Colonic mucosa (tissue), 4 donors: ENCODE measurements at regions not wholly inside any gene's neighbourhood (a gene's known extent, or its start where the extent isn't known, plus 50 kb on each side); places are given as distances from the start of the nearest gene placed in this dataset.

Experiments
- DNase-seq: peaks from one replicate; pipeline ENCODE4 v3.0.0-alpha.2; 2020
- H3K27ac ChIP-seq: fragments of 200-600 bp; one replicate; pipeline ENCODE4 v1.8.0; 2021
- H3K27me3 ChIP-seq: fragments of 200-600 bp; one replicate; pipeline ENCODE4 v1.8.0; 2021
- H3K36me3 ChIP-seq: fragments of 200-600 bp; one replicate; pipeline ENCODE4 v1.8.0; 2021
- H3K4me1 ChIP-seq: fragments of 200-600 bp; one replicate; pipeline ENCODE4 v1.8.0; 2021; ENCODE audit warnings: mild to moderate bottlenecking
- H3K4me3 ChIP-seq: fragments of 200-600 bp; one replicate; pipeline ENCODE4 v1.8.0; 2021
- H3K9ac ChIP-seq, 2 donors: one replicate each; pipeline ENCODE4 v1.7.0; 2013; ENCODE audit warnings: control low read depth in 2 of 2, low read depth in 2 of 2, low read length in 2 of 2
- H3K9me3 ChIP-seq: fragments of 200-600 bp; one replicate; pipeline ENCODE4 v1.8.0; 2021
- intact Hi-C: fragments of 100-400 bp; cut with DNase I; formaldehyde crosslinking; loops from one replicate; pipeline ENCODE4 v1.14.1; 2022
- TF ChIP-seq, protein P1 (sequence below): fragments of 200-600 bp; IDR thresholded peaks from one replicate; pipeline ENCODE4 v1.8.0; 2022; ENCODE audit warnings: antibody characterized with exemption, mild to moderate bottlenecking
- donor health status: healthy.
- donor health status: DM: no; HTN: no; CAD: no.
- donor health status: DM: no; HTN: no; CAD: no.

DNA sequence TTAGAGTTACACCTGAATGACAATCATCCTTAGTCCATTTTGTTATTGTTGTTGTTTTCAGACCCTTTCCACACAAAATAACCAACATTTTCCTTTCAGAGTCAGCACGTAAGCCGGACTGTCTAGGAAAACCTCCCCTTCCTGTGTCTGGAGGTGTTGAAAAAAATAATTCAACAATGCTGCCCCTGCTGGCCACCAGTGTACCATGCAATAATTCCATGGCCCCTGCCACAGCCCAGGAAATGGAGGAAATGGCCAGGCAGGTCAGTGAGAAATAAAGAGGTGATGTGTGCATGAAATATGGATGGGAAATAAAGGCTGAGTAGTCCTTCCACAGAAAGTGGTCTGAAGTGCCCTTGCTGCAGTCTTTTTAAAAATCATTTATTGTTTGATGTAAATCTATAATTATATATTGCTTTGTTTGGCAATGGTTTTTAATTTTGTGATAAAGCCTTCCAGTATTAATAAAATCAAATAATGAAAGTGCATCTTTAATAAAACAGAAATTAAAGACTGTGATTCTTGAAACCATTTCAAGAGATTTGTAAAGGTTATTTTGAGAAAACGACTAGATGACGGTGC, 152.8 kb upstream of the PAPPA start:
- H3K9me3 ChIP-seq: no peaks in the 10 kb centered on the region

DNA sequence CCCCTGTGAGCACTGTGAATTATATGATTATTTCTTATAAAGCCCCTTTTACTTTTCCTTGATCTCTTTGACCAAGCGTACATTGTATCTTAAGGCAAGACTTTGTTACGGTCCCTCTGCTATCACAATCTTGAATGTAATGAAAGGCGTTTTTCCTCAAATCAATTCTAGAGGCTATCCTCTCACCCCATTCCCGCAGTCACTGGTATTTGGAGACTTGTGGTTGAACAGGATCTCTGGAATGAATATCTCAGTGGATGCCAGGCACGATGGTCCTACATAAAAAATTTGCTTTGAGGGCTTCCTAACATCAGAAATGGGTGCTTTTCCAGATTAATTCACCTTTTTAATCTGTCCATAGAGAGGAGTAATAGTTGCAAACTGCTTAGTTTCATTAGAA, 151.4 kb upstream of the PAPPA start:
- no peaks in the 10 kb centered on the region for H3K36me3 ChIP-seq
- H3K4me3 ChIP-seq: no peak overlapping the region
- no peaks in the 10 kb centered on the region for H3K9me3 ChIP-seq
- no peak for DNase-seq
- TF ChIP-seq, protein P1, sequence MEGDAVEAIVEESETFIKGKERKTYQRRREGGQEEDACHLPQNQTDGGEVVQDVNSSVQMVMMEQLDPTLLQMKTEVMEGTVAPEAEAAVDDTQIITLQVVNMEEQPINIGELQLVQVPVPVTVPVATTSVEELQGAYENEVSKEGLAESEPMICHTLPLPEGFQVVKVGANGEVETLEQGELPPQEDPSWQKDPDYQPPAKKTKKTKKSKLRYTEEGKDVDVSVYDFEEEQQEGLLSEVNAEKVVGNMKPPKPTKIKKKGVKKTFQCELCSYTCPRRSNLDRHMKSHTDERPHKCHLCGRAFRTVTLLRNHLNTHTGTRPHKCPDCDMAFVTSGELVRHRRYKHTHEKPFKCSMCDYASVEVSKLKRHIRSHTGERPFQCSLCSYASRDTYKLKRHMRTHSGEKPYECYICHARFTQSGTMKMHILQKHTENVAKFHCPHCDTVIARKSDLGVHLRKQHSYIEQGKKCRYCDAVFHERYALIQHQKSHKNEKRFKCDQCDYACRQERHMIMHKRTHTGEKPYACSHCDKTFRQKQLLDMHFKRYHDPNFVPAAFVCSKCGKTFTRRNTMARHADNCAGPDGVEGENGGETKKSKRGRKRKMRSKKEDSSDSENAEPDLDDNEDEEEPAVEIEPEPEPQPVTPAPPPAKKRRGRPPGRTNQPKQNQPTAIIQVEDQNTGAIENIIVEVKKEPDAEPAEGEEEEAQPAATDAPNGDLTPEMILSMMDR: no peak
- H3K4me1 ChIP-seq: no peaks in the 10 kb centered on the region
- no peak overlapping the region for H3K9ac ChIP-seq
- H3K27me3 ChIP-seq: no peaks in the 10 kb centered on the region
- no peak overlapping the region for H3K27ac ChIP-seq
- intact Hi-C loops: no loop called here

More for the DNA sequence above, 152.8 kb upstream of the PAPPA start:
- Histone ChIP-seq H3K4me3 (no peak overlapping the region), H3K27ac (no peak overlapping the region), H3K27me3 (no peaks in the 10 kb centered on the region), H3K36me3 (no peaks in the 10 kb centered on the region), H3K9ac (no peak overlapping the region), H3K4me1 (no peaks in the 10 kb centered on the region)
- DNase-seq: peak; percentile 17
- intact Hi-C loops: no loop called here
- TF ChIP-seq, protein P1: peak; percentile 33

DNA sequence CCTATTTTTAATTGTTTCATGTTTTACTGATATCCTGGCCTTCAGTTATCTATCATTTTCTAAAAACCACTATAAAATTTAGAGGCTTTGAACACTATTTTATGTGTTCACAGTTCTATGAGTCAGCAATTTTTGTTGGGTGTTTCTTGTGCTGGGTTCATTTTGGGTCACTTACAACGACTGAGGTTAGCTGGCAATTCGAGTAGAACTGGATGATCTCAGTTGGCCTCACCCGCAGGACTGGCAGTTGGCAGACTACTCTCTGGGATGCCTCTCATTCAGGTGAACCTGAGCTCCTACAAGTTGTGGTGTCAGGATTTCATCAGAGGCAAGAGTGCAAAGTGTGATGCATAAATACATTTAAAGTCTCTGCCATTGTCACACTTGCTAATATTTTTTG, 151.0 kb upstream of the PAPPA start:
- H3K27me3 ChIP-seq: no peaks in the 10 kb centered on the region
- H3K27ac ChIP-seq: no peak overlapping the region
- no peak for DNase-seq
- H3K4me3 ChIP-seq: no peak overlapping the region
- no peaks in the 10 kb centered on the region for H3K9me3 ChIP-seq
- no peak overlapping the region for H3K9ac ChIP-seq
- H3K4me1 ChIP-seq: no peaks in the 10 kb centered on the region
- intact Hi-C loops: no loop called here
- TF ChIP-seq, protein P1: no peak
- no peaks in the 10 kb centered on the region for H3K36me3 ChIP-seq

DNA sequence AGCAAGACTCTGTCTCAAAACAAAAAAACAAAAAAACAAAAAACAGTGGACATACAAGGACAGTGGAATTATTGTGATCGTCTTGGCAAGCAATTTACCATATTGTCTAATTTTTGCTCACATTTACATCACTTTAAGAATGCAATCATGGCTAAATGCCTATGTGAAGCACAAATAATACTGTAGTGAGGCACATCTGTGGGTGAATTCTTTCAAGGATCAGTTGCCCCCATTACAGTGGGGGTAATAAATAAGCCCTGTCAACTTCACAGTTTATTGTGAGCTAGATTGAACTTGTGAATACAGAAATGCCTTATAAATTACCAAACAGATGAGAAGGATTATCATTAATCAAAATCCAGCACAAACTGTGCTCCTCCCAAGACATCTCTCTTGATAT, 150.2 kb upstream of the PAPPA start:
- no peaks in the 10 kb centered on the region for H3K27me3 ChIP-seq
- intact Hi-C loops: no loop called here
- no peaks in the 10 kb centered on the region for H3K9me3 ChIP-seq
- H3K9ac ChIP-seq: no peak overlapping the region
- no peak for DNase-seq
- no peak overlapping the region for H3K27ac ChIP-seq
- no peaks in the 10 kb centered on the region for H3K36me3 ChIP-seq
- TF ChIP-seq, protein P1: no peak
- no peaks in the 10 kb centered on the region for H3K4me1 ChIP-seq
- no peak overlapping the region for H3K4me3 ChIP-seq

DNA sequence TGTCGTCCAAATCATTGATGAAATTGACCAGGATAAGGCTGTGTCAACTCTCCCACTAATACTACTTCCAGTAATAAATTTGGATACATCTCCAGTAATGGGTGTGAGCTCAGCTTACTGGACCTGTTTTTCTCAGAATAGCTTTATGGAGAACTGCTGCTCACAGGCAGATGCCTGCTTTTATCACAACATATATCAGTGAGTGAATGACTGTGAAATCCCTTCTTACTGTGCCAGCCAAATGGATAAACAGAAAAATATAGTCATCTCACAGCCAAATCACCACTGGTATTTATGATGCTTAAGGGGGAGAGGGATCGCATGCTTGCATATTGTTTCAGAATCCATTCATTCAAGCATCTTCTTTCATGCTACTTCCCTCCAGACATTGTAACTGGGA, 148.4 kb upstream of the PAPPA start:
- Histone ChIP-seq H3K36me3 (no peaks in the 10 kb centered on the region), H3K9me3 (no peaks in the 10 kb centered on the region), H3K27me3 (no peaks in the 10 kb centered on the region), H3K9ac (no peak overlapping the region), H3K4me3 (no peak overlapping the region), H3K4me1 (no peaks in the 10 kb centered on the region), H3K27ac (no peak overlapping the region)
- TF ChIP-seq, protein P1: no peak
- DNase-seq: no peak
- intact Hi-C loops: no loop called here
